ENCODE measurements at regions not wholly inside any gene's neighbourhood (a gene's known extent, or its start where the extent isn't known, plus 50 kb on each side); places are given as distances from the start of the nearest gene placed in this dataset.

GRCh38 chr19:46944918-46945628 lies 74.6 kb upstream of the NPAS1 start:
- peaks cover 66% of the 10 kb centered on the region for H3K4me1 ChIP-seq (ENCODE audit: control insufficient read depth, insufficient read depth, low read length)
- H3K27ac ChIP-seq (ENCODE audit: low read length) = peak overlapping the region; percentile 92
- WGBS (ENCODE audit: insufficient coverage, low lambda C conversion rate) = no CpG with 5 or more reads among the region's 7 CpGs
- H3K4me3 ChIP-seq (ENCODE audit: low read length) = no peak overlapping the region
- peaks cover 9% of the 10 kb centered on the region for H3K36me3 ChIP-seq (ENCODE audit: control insufficient read depth, insufficient read depth, low read length)
- H3K9me3 ChIP-seq (ENCODE audit: control insufficient read depth, low read depth, low read length) = no peaks in the 10 kb centered on the region
- peak; percentile 75 to 92 for DNase-seq
- H3K27me3 ChIP-seq (ENCODE audit: control insufficient read depth, insufficient read depth, low read length) = no peaks in the 10 kb centered on the region

GRCh38 chr19:46945694-46946489 lies 73.7 kb upstream of the NPAS1 start:
- H3K9me3 ChIP-seq (ENCODE audit: control insufficient read depth, low read depth, low read length) = no peaks in the 10 kb centered on the region
- no peak overlapping the region for H3K4me3 ChIP-seq (ENCODE audit: low read length)
- H3K4me1 ChIP-seq (ENCODE audit: control insufficient read depth, insufficient read depth, low read length) = peaks cover 75% of the 10 kb centered on the region
- WGBS (ENCODE audit: insufficient coverage, low lambda C conversion rate) = 86% methylated on average over 1 of the region's 8 CpGs
- no peaks in the 10 kb centered on the region for H3K27me3 ChIP-seq (ENCODE audit: control insufficient read depth, insufficient read depth, low read length)
- H3K27ac ChIP-seq (ENCODE audit: low read length) = peak overlapping the region; percentile 92
- H3K36me3 ChIP-seq (ENCODE audit: control insufficient read depth, insufficient read depth, low read length) = peaks cover 5% of the 10 kb centered on the region
- peak; percentile 68 to 83 for DNase-seq

GRCh38 chr19:46946611-46947238 lies 72.9 kb upstream of the NPAS1 start:
- WGBS (ENCODE audit: insufficient coverage, low lambda C conversion rate) = no CpG with 5 or more reads among the region's 4 CpGs
- H3K27ac ChIP-seq (ENCODE audit: low read length) = peak overlapping the region; percentile 92
- H3K36me3 ChIP-seq (ENCODE audit: control insufficient read depth, insufficient read depth, low read length) = peaks cover 5% of the 10 kb centered on the region
- H3K4me3 ChIP-seq (ENCODE audit: low read length) = no peak overlapping the region
- peak in 1 of 2 donors; percentile 69 for DNase-seq
- H3K9me3 ChIP-seq (ENCODE audit: control insufficient read depth, low read depth, low read length) = no peaks in the 10 kb centered on the region
- peaks cover 83% of the 10 kb centered on the region for H3K4me1 ChIP-seq (ENCODE audit: control insufficient read depth, insufficient read depth, low read length)
- H3K27me3 ChIP-seq (ENCODE audit: control insufficient read depth, insufficient read depth, low read length) = no peaks in the 10 kb centered on the region

GRCh38 chr19:46947866-46948265 lies 71.8 kb upstream of the NPAS1 start:
- DNase-seq = peak; percentile 81 to 90
- H3K9me3 ChIP-seq (ENCODE audit: control insufficient read depth, low read depth, low read length) = no peaks in the 10 kb centered on the region
- H3K4me3 ChIP-seq (ENCODE audit: low read length) = no peak overlapping the region
- peak overlapping the region; percentile 92 for H3K27ac ChIP-seq (ENCODE audit: low read length)
- no peaks in the 10 kb centered on the region for H3K27me3 ChIP-seq (ENCODE audit: control insufficient read depth, insufficient read depth, low read length)
- 27% methylated on average over 2 of the region's 4 CpGs for WGBS (ENCODE audit: insufficient coverage, low lambda C conversion rate)
- peaks cover 7% of the 10 kb centered on the region for H3K36me3 ChIP-seq (ENCODE audit: control insufficient read depth, insufficient read depth, low read length)
- peaks cover 91% of the 10 kb centered on the region for H3K4me1 ChIP-seq (ENCODE audit: control insufficient read depth, insufficient read depth, low read length)

GRCh38 chr19:46950526-46951170 lies 69.0 kb upstream of the NPAS1 start:
- Histone ChIP-seq H3K27ac (ENCODE audit: low read length) (peak overlapping the region; percentile 73), H3K27me3 (ENCODE audit: control insufficient read depth, insufficient read depth, low read length) (no peaks in the 10 kb centered on the region), H3K4me1 (ENCODE audit: control insufficient read depth, insufficient read depth, low read length) (peaks cover 89% of the 10 kb centered on the region), H3K4me3 (ENCODE audit: low read length) (no peak overlapping the region), H3K9me3 (ENCODE audit: control insufficient read depth, low read depth, low read length) (no peaks in the 10 kb centered on the region), H3K36me3 (ENCODE audit: control insufficient read depth, insufficient read depth, low read length) (peaks cover 3% of the 10 kb centered on the region)
- WGBS (ENCODE audit: insufficient coverage, low lambda C conversion rate) = no CpG with 5 or more reads among the region's 7 CpGs
- DNase-seq = no peak

GRCh38 chr19:46951171-46951986 lies 68.3 kb upstream of the NPAS1 start:
- H3K27me3 ChIP-seq (ENCODE audit: control insufficient read depth, insufficient read depth, low read length) = no peaks in the 10 kb centered on the region
- H3K27ac ChIP-seq (ENCODE audit: low read length) = peak overlapping the region; percentile 73
- H3K4me1 ChIP-seq (ENCODE audit: control insufficient read depth, insufficient read depth, low read length) = peaks cover 85% of the 10 kb centered on the region
- no peak overlapping the region for H3K4me3 ChIP-seq (ENCODE audit: low read length)
- WGBS (ENCODE audit: insufficient coverage, low lambda C conversion rate) = no CpG with 5 or more reads among the region's 8 CpGs
- H3K9me3 ChIP-seq (ENCODE audit: control insufficient read depth, low read depth, low read length) = no peaks in the 10 kb centered on the region
- peaks cover 3% of the 10 kb centered on the region for H3K36me3 ChIP-seq (ENCODE audit: control insufficient read depth, insufficient read depth, low read length)
- peak; percentile 84 to 90 for DNase-seq

- WGBS (ENCODE audit: insufficient coverage, low lambda C conversion rate) = 37% methylated on average over 2 of the region's 5 CpGs
- peaks cover 3% of the 10 kb centered on the region for H3K36me3 ChIP-seq (ENCODE audit: control insufficient read depth, insufficient read depth, low read length)
Measured at GRCh38 chr19:46952874-46953273, 66.8 kb upstream of the NPAS1 start.

GRCh38 chr19:46953955-46954501 lies 65.6 kb upstream of the NPAS1 start:
- Histone ChIP-seq H3K36me3 (ENCODE audit: control insufficient read depth, insufficient read depth, low read length) (peaks cover 3% of the 10 kb centered on the region), H3K4me1 (ENCODE audit: control insufficient read depth, insufficient read depth, low read length) (peaks cover 62% of the 10 kb centered on the region), H3K27me3 (ENCODE audit: control insufficient read depth, insufficient read depth, low read length) (no peaks in the 10 kb centered on the region), H3K9me3 (ENCODE audit: control insufficient read depth, low read depth, low read length) (no peaks in the 10 kb centered on the region), H3K4me3 (ENCODE audit: low read length) (no peak overlapping the region), H3K27ac (ENCODE audit: low read length) (peak overlapping the region; percentile 73)
- no peak for DNase-seq
- no CpG with 5 or more reads among the region's 6 CpGs for WGBS (ENCODE audit: insufficient coverage, low lambda C conversion rate)

More at GRCh38 chr19:46952874-46953273, 66.8 kb upstream of the NPAS1 start:
- no peak for DNase-seq
- Histone ChIP-seq H3K27me3 (ENCODE audit: control insufficient read depth, insufficient read depth, low read length) (no peaks in the 10 kb centered on the region), H3K4me3 (ENCODE audit: low read length) (no peak overlapping the region), H3K27ac (ENCODE audit: low read length) (peak overlapping the region; percentile 73), H3K4me1 (ENCODE audit: control insufficient read depth, insufficient read depth, low read length) (peaks cover 70% of the 10 kb centered on the region), H3K9me3 (ENCODE audit: control insufficient read depth, low read depth, low read length) (no peaks in the 10 kb centered on the region)

- H3K9me3 ChIP-seq (ENCODE audit: control insufficient read depth, low read depth, low read length) = no peaks in the 10 kb centered on the region
- no peaks in the 10 kb centered on the region for H3K27me3 ChIP-seq (ENCODE audit: control insufficient read depth, insufficient read depth, low read length)
- peaks cover 3% of the 10 kb centered on the region for H3K36me3 ChIP-seq (ENCODE audit: control insufficient read depth, insufficient read depth, low read length)
- H3K27ac ChIP-seq (ENCODE audit: low read length) = peak overlapping the region; percentile 73
- DNase-seq = peak in 1 of 2 donors; percentile 58
- H3K4me3 ChIP-seq (ENCODE audit: low read length) = no peak overlapping the region
- peaks cover 59% of the 10 kb centered on the region for H3K4me1 ChIP-seq (ENCODE audit: control insufficient read depth, insufficient read depth, low read length)
- 0% methylated on average over 2 of the region's 7 CpGs for WGBS (ENCODE audit: insufficient coverage, low lambda C conversion rate)
Measured at GRCh38 chr19:46954502-46954992, 65.1 kb upstream of the NPAS1 start.

Data from large intestine (tissue), 3 donors.